HEK293 (cell line): ENCODE measurements at regions not wholly inside any gene's neighbourhood (a gene's known extent, or its start where the extent isn't known, plus 50 kb on each side); places are given as distances from the start of the nearest gene placed in this dataset.

Source experiments
- CTCF ChIA-PET: fragments of 350-600 bp; formaldehyde crosslinking; extraction: SDS; loops from one replicate; lab custom pipeline; 2021; ENCODE audit warnings: antibody characterized with exemption; lab: Yijun Ruan, JAX
- POLR2A ChIA-PET: fragments of 300-600 bp; formaldehyde crosslinking; extraction: SDS; loops from one replicate; lab custom pipeline; 2020; ENCODE audit warnings: antibody characterized with exemption, inconsistent platforms; lab: Yijun Ruan, JAX
- H3K27ac ChIP-seq: fragments of 200-500 bp; sonication (Bioruptor generic); 2 replicates; pipeline ENCODE4 v1.5.1; 2014; ENCODE audit warnings: low read depth, low read length, control low read depth, inconsistent platforms; ENCODE audit errors: extremely low read depth
- H3K36me3 ChIP-seq, 2 experiments: fragments of 200-500 bp in 1 of 2; sonication (Bioruptor generic) in 1 of 2; 1 replicate in 1 of 2; 2 replicates in 1 of 2; pipeline ENCODE4 v1.5.1; 2014 to 2017; ENCODE audit warnings: inconsistent platforms in 2 of 2, low read length in 2 of 2; ENCODE audit not compliant: control insufficient read depth in 2 of 2, insufficient read depth in 1 of 2
- H3K4me1 ChIP-seq: fragments of 200-500 bp; sonication (Bioruptor generic); 2 replicates; pipeline ENCODE4 v1.5.1; 2014; ENCODE audit warnings: mild to moderate bottlenecking, low read length, inconsistent platforms; ENCODE audit not compliant: control insufficient read depth, insufficient read depth
- H3K4me3 ChIP-seq: 2 replicates; pipeline ENCODE4 v1.5.1; 2011; ENCODE audit warnings: low read depth, mild to moderate bottlenecking, control low read depth, low read length, moderate library complexity
- H3K9me3 ChIP-seq: fragments of 200-500 bp; sonication (Bioruptor generic); 2 replicates; pipeline ENCODE4 v1.5.1; 2014; ENCODE audit warnings: low read depth, low read length, inconsistent platforms; ENCODE audit not compliant: control insufficient read depth, insufficient read depth
- CTCF ChIP-seq: fragments of 450-650 bp; formaldehyde crosslinking; IDR thresholded peaks from 2 replicates; pipeline ENCODE4 v1.5.1; 2016; ENCODE audit warnings: missing biosample characterization, missing genetic modification characterization
- EGR2 ChIP-seq: fragments of 450-650 bp; formaldehyde crosslinking; IDR thresholded peaks from 2 replicates; pipeline ENCODE4 v1.5.1; 2016; ENCODE audit warnings: low read depth, missing biosample characterization, missing genetic modification characterization
- GFI1B ChIP-seq: fragments of 450-650 bp; formaldehyde crosslinking; IDR thresholded peaks from 2 replicates; pipeline ENCODE4 v1.5.1; 2016; ENCODE audit warnings: missing biosample characterization, missing genetic modification characterization
- HOXD13 ChIP-seq: sonication (generic); formaldehyde crosslinking; IDR thresholded peaks from 2 replicates; pipeline ENCODE4 v1.8.0; 2022; ENCODE audit warnings: missing genetic modification reagents, borderline replicate concordance
- KLF7 ChIP-seq: fragments of 450-650 bp; formaldehyde crosslinking; IDR thresholded peaks from 2 replicates; pipeline ENCODE4 v1.5.1; 2016; ENCODE audit warnings: missing biosample characterization, missing genetic modification characterization, borderline replicate concordance
- MEIS1 ChIP-seq: sonication (generic); formaldehyde crosslinking; IDR thresholded peaks from 2 replicates; pipeline ENCODE4 v1.8.1; 2022; ENCODE audit warnings: missing genetic modification reagents, mild to moderate bottlenecking, borderline replicate concordance
- OSR2 ChIP-seq: fragments of 450-650 bp; formaldehyde crosslinking; IDR thresholded peaks from 2 replicates; pipeline ENCODE4 v1.5.1; 2016; ENCODE audit warnings: missing biosample characterization, missing genetic modification characterization
- PRDM6 ChIP-seq: fragments of 450-650 bp; formaldehyde crosslinking; IDR thresholded peaks from 2 replicates; pipeline ENCODE4 v1.5.1; 2017; ENCODE audit warnings: missing biosample characterization, missing genetic modification characterization
- ZBTB1 ChIP-seq: fragments of 450-650 bp; formaldehyde crosslinking; IDR thresholded peaks from 2 replicates; pipeline ENCODE4 v1.5.1; 2016; ENCODE audit warnings: missing biosample characterization, missing genetic modification characterization
- ZBTB49 ChIP-seq: fragments of 450-650 bp; formaldehyde crosslinking; IDR thresholded peaks from 2 replicates; pipeline ENCODE4 v1.5.1; 2016; ENCODE audit warnings: missing biosample characterization, missing genetic modification characterization, low read depth
- ZFP41 ChIP-seq: fragments of 450-650 bp; formaldehyde crosslinking; IDR thresholded peaks from 2 replicates; pipeline ENCODE4 v1.5.1; 2016; ENCODE audit warnings: missing biosample characterization, missing genetic modification characterization, borderline replicate concordance
- ZNF10 ChIP-seq: fragments of 450-650 bp; formaldehyde crosslinking; IDR thresholded peaks from 2 replicates; pipeline ENCODE4 v1.5.1; 2017; ENCODE audit warnings: missing biosample characterization, missing genetic modification characterization
- ZNF239 ChIP-seq: fragments of 450-650 bp; formaldehyde crosslinking; IDR thresholded peaks from 2 replicates; pipeline ENCODE4 v1.5.1; 2016; ENCODE audit warnings: missing biosample characterization, missing genetic modification characterization
- ZNF24 ChIP-seq: fragments of 450-650 bp; formaldehyde crosslinking; IDR thresholded peaks from 2 replicates; pipeline ENCODE4 v1.5.1; 2016; ENCODE audit warnings: missing biosample characterization, missing genetic modification characterization
- ZNF398 ChIP-seq: fragments of 450-650 bp; formaldehyde crosslinking; IDR thresholded peaks from 2 replicates; pipeline ENCODE4 v1.5.1; 2017; ENCODE audit warnings: missing biosample characterization, missing genetic modification characterization
- ZNF423 ChIP-seq: fragments of 450-650 bp; formaldehyde crosslinking; IDR thresholded peaks from 2 replicates; pipeline ENCODE4 v1.5.1; 2016; ENCODE audit warnings: missing biosample characterization, missing genetic modification characterization
- ZNF514 ChIP-seq: fragments of 450-650 bp; formaldehyde crosslinking; IDR thresholded peaks from 2 replicates; pipeline ENCODE4 v1.5.1; 2016; ENCODE audit warnings: missing biosample characterization, missing genetic modification characterization
- ZNF521 ChIP-seq: fragments of 450-650 bp; formaldehyde crosslinking; IDR thresholded peaks from 2 replicates; pipeline ENCODE4 v1.5.1; 2017; ENCODE audit warnings: missing biosample characterization, mild to moderate bottlenecking, missing genetic modification characterization
- ZNF626 ChIP-seq: fragments of 450-650 bp; sonication (Bioruptor Pico); formaldehyde crosslinking; IDR thresholded peaks from 2 replicates; pipeline ENCODE4 v1.5.1; 2018; ENCODE audit warnings: missing biosample characterization, missing genetic modification characterization, inconsistent platforms
- ZNF777 ChIP-seq: fragments of 450-650 bp; formaldehyde crosslinking; IDR thresholded peaks from 2 replicates; pipeline ENCODE4 v1.5.1; 2017; ENCODE audit warnings: missing biosample characterization, missing genetic modification characterization, borderline replicate concordance

- TF ChIP-seq PRDM6 (tag by site-specific recombination): no peak
Observed at GRCh38 chr16:50928065-50928464, 186.2 kb downstream of the CYLD start (continued).

GRCh38 chr16:50925758-50926357, 184.0 kb downstream of the CYLD start:
- Histone ChIP-seq H3K4me1 (no peaks in the 10 kb centered on the region), H3K4me3 (no peak overlapping the region), H3K36me3 (no peaks in the 10 kb centered on the region), H3K27ac (no peak overlapping the region), H3K9me3 (no peaks in the 10 kb centered on the region)
- TF ChIP-seq CTCF (tag by site-specific recombination) (no peak), ZNF10 (no peak), ZBTB49 (no peak), MEIS1 (no peak), ZNF626 (tag by site-specific recombination) (no peak), GFI1B (tag by site-specific recombination) (no peak), ZNF777 (tag by site-specific recombination) (no peak), ZNF514 (tag by site-specific recombination) (no peak), EGR2 (tag by site-specific recombination) (no peak), ZNF398 (tag by site-specific recombination) (no peak), HOXD13 (CRISPR knock-in tag) (no peak), ZFP41 (tag by site-specific recombination) (no peak), ZNF423 (no peak), OSR2 (tag by site-specific recombination) (no peak), ZNF24 (tag by site-specific recombination) (no peak), ZNF239 (tag by site-specific recombination) (no peak), ZBTB1 (tag by site-specific recombination) (no peak), KLF7 (no peak), PRDM6 (tag by site-specific recombination) (no peak), ZNF521 (no peak)
- ChIA-PET CTCF (no interaction called here), POLR2A (no interaction called here)
